ENCODE measurements at regions not wholly inside any gene's neighbourhood (a gene's known extent, or its start where the extent isn't known, plus 50 kb on each side); places are given as distances from the start of the nearest gene placed in this dataset.

- TF ChIP-seq CTCF (IDR thresholded peaks at IDR 0.05; ENCODE audit: low read depth, low read length, missing input control) (no peak), RXRA (IDR thresholded peaks at IDR 0.05) (no peak), ATF3 (IDR thresholded peaks at IDR 0.05) (no peak)
Measured at GRCh38 chr1:87432685-87433084, 104.0 kb downstream of the LMO4 start.
